ENCODE measurements at regions not wholly inside any gene's neighbourhood (a gene's known extent, or its start where the extent isn't known, plus 50 kb on each side); places are given as distances from the start of the nearest gene placed in this dataset.

DNA sequence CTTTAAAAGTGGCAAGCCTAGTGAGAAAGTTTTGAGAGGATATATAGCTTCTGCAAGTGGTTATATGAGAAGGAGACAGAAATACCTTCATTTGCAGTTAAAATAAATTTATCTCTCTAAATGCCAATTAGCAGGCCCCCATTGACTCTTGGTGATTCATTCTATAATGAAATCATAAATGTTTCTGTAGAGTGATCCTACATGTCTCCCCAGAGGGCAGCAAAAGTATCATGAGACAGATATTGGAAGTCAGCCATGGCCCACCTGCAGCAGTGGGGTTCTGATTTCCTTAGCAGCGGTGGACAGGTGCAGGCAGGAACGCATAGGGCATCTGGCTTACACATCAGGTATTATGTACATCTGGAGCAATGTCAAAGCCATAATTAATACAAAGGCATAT lies 385.4 kb upstream of the SLC10A2 start:
- TF ChIP-seq CTCF (conservative IDR thresholded peaks at IDR 0.05; ENCODE audit: low read depth, low read length), result no peak
- no peak for TF ChIP-seq EZH2 (IDR thresholded peaks at IDR 0.05; ENCODE audit: low read length, unreplicated experiment)
- TF ChIP-seq EZH2phosphoT487 (IDR thresholded peaks at IDR 0.05; ENCODE audit: borderline replicate concordance, low read length), result no peak
